Endothelial cell (in vitro differentiated cells): ENCODE measurements at regions not wholly inside any gene's neighbourhood (a gene's known extent, or its start where the extent isn't known, plus 50 kb on each side); places are given as distances from the start of the nearest gene placed in this dataset.
"Not testable (repeated sequence)": the region's sequence is repeated elsewhere in the genome, so short reads cannot be mapped to it uniquely, and the experiment has no call there.

ENCODE experiments used
- DNase-seq: peaks from one replicate; pipeline ENCODE4 v3.0.0; 2021; ENCODE audit warnings: low spot score
- H3K27ac Mint-ChIP-seq: one replicate; pipeline ENCODE4 v1.8.0; 2021; ENCODE audit warnings: mixed read lengths, inconsistent platforms; ENCODE audit not compliant: unreplicated experiment
- H3K27me3 Mint-ChIP-seq: one replicate; pipeline ENCODE4 v1.8.0; 2021; ENCODE audit warnings: mild to moderate bottlenecking, moderate library complexity, mixed read lengths, inconsistent platforms; ENCODE audit not compliant: unreplicated experiment
- H3K36me3 Mint-ChIP-seq: one replicate; pipeline ENCODE4 v1.8.0; 2021; ENCODE audit warnings: mild to moderate bottlenecking, low read depth, mixed read lengths, inconsistent platforms; ENCODE audit not compliant: unreplicated experiment
- H3K4me1 Mint-ChIP-seq: one replicate; pipeline ENCODE4 v1.8.0; 2021; ENCODE audit warnings: mild to moderate bottlenecking, mixed read lengths, inconsistent platforms; ENCODE audit not compliant: unreplicated experiment
- H3K4me3 Mint-ChIP-seq: one replicate; pipeline ENCODE4 v1.8.0; 2021; ENCODE audit warnings: mild to moderate bottlenecking, mixed read lengths, inconsistent platforms; ENCODE audit not compliant: unreplicated experiment
- H3K9me3 Mint-ChIP-seq: one replicate; pipeline ENCODE4 v1.8.0; 2021; ENCODE audit warnings: mixed read lengths, inconsistent platforms; ENCODE audit not compliant: unreplicated experiment
- CTCF ChIP-seq: fragments of 200-600 bp; sonication (generic); IDR thresholded peaks from one replicate; pipeline ENCODE4 v1.5.0; 2021; ENCODE audit warnings: antibody characterized with exemption; ENCODE audit not compliant: unreplicated experiment

- no peak for DNase-seq
- no peaks in the 10 kb centered on the region for H3K9me3 Mint-ChIP-seq
- no peak overlapping the region for H3K27ac Mint-ChIP-seq
- H3K27me3 Mint-ChIP-seq, result peaks cover 1% of the 10 kb centered on the region
- no peak overlapping the region for H3K4me3 Mint-ChIP-seq
- no peaks in the 10 kb centered on the region for H3K4me1 Mint-ChIP-seq
- TF ChIP-seq CTCF, result no peak
- H3K36me3 Mint-ChIP-seq, result no peaks in the 10 kb centered on the region
Measured at GRCh38 chr4:120211408-120212015, 144.9 kb upstream of the MAD2L1 start.

GRCh38 chr4:120209706-120210105 lies 143.1 kb upstream of the MAD2L1 start:
- no peaks in the 10 kb centered on the region for H3K9me3 Mint-ChIP-seq
- H3K27ac Mint-ChIP-seq, result no peak overlapping the region
- H3K4me1 Mint-ChIP-seq, result no peaks in the 10 kb centered on the region
- no peak for DNase-seq
- H3K36me3 Mint-ChIP-seq, result no peaks in the 10 kb centered on the region
- no peak overlapping the region for H3K4me3 Mint-ChIP-seq
- TF ChIP-seq CTCF, result no peak
- peaks cover 1% of the 10 kb centered on the region for H3K27me3 Mint-ChIP-seq

GRCh38 chr4:120207021-120207420 lies 140.4 kb upstream of the MAD2L1 start:
- no peak overlapping the region for H3K4me3 Mint-ChIP-seq
- H3K4me1 Mint-ChIP-seq, result no peaks in the 10 kb centered on the region
- DNase-seq, result no peak
- H3K27me3 Mint-ChIP-seq, result peaks cover 1% of the 10 kb centered on the region
- H3K27ac Mint-ChIP-seq, result no peak overlapping the region
- H3K9me3 Mint-ChIP-seq, result no peaks in the 10 kb centered on the region
- no peak for TF ChIP-seq CTCF
- no peaks in the 10 kb centered on the region for H3K36me3 Mint-ChIP-seq

- H3K4me3 Mint-ChIP-seq, result no peak overlapping the region
- no peaks in the 10 kb centered on the region for H3K9me3 Mint-ChIP-seq
- no peaks in the 10 kb centered on the region for H3K27me3 Mint-ChIP-seq
- no peaks in the 10 kb centered on the region for H3K36me3 Mint-ChIP-seq
- DNase-seq, result no peak
- H3K4me1 Mint-ChIP-seq, result no peaks in the 10 kb centered on the region
- H3K27ac Mint-ChIP-seq, result no peak overlapping the region
- no peak for TF ChIP-seq CTCF
Measured at GRCh38 chr4:120202222-120202621, 135.6 kb upstream of the MAD2L1 start.

GRCh38 chr4:120200573-120201110 lies 134.0 kb upstream of the MAD2L1 start:
- not testable (repeated sequence) for DNase-seq, H3K36me3 Mint-ChIP-seq, H3K4me1 Mint-ChIP-seq, H3K27me3 Mint-ChIP-seq, H3K27ac Mint-ChIP-seq, H3K4me3 Mint-ChIP-seq, H3K9me3 Mint-ChIP-seq
